ENCODE measurements at regions not wholly inside any gene's neighbourhood (a gene's known extent, or its start where the extent isn't known, plus 50 kb on each side); places are given as distances from the start of the nearest gene placed in this dataset.
"Not testable (repeated sequence)": the region's sequence is repeated elsewhere in the genome, so short reads cannot be mapped to it uniquely, and the experiment has no call there.

- not testable (repeated sequence) for DNase-seq
Observed at GRCh38 chr2:242010252-242011166, 141.0 kb downstream of the RTP5 start.

- DNase-seq: no peak
Observed at GRCh38 chr2:242011167-242011513, 141.6 kb downstream of the RTP5 start.

DNA sequence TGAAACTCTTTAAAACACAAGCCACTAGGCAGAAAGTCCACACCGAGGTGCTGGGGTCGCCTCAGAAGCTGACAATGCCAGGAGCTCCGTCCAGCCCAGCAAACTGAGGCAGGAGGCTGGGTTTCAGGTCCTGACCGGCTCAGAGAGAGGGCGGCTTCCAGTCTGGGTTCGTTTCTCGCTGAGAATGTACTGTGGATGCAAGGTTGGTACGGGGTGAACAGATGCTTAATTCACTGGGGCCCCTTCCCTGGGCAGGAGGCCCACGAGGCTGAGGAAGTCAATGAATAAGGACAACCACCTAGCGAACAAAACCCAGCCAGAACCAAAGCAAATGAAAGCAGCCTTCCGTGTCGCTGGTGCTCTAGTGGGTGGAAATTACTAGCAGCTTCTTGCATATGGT, 142.0 kb downstream of the RTP5 start:
- no peak for DNase-seq

DNA sequence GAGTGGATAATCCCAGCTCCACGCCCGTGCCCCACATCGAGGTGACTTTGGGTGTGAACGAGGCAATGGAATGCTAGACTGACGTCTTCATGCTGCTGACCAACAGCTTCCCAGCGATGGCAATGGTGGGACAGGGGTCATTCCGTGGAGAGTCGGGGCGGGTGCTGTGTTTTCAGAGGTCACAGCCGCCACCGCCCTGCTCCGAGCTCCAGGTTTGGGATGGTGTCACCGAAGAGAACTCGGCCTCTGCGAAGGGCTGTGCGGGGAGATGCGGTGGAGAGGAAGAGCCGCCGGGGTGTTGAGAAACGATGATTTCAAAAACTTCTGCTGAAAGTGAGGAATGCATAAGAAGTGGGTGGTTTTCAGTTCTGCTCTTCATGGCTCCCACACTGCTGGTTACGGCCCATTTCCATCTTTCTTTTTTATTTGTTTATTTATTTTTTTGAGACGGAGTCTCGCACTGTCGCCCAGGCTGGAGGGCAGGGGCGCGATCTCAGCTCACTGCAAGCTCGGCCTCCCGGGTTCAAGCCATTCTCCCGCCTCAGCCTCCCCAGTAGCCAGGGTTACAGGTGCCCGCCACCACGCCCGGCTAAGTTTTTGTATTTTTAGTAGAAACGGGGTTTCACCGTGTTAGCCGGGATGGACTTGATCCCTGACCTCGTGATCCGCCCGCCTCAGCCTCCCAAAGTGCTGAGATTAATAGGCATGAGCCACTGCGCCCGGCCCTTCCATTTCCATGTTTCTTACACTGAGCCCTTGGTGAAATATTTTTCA, 142.6 kb downstream of the RTP5 start:
- DNase-seq: no peak

DNA sequence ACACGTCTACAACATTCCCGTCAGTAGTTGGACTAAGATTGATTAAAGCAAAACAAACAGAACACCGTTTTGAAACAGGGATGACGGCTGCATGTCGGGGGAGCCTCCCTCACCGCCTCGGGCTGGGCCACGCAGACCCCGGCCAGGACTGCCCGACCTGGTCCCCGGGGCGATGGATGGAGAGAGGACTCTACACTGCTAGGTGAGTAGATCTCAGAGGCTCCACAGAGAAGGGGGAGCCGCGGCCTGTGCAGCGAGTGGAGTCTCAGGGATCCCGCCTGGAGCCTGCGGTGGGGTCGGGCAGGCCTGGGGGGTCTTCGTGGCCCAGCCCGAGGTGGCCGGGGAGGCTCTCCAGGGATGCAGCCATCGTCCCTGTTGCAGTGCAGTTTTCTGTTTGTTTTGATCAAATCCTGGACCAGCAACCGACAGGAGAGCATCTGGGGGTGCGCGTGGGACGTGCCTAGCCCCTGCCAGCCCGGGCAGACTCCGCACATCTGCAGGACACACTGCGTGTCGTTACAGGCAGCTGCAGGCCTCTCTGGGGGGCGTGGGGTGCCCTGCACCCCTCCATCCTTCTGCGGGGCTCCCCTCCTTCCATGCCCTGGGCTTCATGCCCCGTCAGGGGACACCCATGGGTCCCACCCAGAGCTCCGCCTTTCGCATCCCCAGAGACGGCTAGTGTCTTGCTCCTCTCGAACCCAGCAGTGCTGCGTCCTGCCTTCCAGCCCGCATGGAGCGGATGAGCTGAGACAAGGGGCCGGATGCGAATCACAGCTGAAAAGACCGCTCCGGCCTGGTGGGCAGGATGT, 143.6 kb downstream of the RTP5 start:
- no peak for DNase-seq

DNA sequence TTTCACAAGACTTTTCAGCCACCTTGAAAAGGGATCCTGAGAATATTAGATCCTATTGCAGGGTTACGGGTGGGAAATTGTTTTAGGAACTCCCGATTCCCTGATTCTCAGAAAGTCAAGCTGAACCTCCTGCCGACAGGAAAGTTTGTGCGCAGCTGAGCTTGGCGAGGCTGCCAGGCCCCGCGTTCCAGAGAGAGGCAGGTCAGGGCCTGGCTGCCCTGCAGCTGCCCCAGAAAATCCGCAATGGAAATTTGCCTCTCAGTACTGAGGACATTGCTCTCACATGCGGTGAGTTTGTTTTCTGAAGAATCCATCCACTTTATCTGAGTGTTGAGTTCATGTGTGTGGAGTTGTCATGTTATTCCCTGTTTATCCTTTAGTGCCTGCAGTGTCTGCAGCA, 144.2 kb downstream of the RTP5 start:
- DNase-seq: no peak

- DNase-seq: no peak
Observed at GRCh38 chr2:242015108-242016065, 145.9 kb downstream of the RTP5 start.

GRCh38 chr2:242017086-242017485, 147.6 kb downstream of the RTP5 start:
- no peak for DNase-seq

GRCh38 chr2:242018416-242018815, 148.9 kb downstream of the RTP5 start:
- not testable (repeated sequence) for DNase-seq

DNA sequence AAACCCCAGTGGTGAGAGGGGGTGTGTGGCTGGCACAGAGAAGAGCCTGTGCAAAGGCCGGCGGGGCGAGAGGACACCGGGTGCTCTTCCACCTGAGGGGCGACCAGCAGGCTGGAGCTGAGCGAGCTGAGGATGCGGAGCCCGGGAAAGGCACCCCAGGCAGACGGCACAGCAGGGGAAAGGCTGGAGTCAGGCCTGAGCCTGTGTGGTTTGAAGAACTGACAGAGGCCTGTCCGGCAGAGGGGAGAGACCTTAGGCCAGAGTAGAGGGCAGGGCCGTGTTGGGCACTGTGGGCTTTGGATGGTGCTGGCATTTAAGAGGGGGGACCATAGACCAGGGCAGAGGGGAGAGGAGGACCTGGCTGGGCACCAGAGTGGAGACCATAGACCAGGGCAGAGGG, 149.8 kb downstream of the RTP5 start:
- no peak for DNase-seq

DNA sequence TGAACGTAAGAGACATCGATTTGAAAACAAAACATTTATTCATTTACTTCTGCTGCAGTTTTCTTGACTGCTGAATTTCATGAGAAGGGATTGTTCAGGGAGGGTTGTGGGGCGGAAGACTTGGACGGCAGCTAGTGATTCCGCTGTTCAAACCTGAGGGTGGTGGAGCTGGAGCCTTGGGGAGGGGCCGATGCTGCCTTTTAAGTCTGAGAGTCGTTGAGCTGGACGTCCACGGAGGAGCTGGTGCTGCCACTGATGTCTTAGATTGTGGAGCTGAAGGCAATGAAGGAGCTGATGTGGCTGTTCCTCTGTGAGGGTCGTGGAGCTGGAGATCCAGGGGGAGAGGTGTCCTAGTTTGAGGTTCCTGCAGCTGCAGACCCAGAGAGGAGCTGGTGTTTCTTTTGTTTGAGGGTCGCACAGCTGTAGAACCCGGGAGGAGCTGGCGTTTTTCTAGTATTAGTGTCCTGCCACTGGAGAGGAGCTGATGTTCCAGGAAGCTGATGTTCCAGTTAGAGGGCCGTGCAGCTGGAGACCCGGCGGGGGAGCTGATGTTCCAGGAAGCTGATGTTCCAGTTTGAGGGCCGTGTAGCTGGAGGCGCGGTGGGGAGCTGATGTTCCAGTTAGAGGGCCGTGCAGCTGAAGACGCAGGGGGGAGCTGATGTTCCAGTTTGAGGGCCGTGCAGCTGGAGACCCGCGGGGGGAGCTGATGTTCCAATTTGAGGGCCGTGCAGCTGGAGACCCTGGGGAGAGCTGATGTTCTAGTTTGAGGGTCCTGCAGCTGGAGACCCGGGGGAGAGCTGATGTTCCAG, 150.9 kb downstream of the RTP5 start:
- no peak for DNase-seq

DNA sequence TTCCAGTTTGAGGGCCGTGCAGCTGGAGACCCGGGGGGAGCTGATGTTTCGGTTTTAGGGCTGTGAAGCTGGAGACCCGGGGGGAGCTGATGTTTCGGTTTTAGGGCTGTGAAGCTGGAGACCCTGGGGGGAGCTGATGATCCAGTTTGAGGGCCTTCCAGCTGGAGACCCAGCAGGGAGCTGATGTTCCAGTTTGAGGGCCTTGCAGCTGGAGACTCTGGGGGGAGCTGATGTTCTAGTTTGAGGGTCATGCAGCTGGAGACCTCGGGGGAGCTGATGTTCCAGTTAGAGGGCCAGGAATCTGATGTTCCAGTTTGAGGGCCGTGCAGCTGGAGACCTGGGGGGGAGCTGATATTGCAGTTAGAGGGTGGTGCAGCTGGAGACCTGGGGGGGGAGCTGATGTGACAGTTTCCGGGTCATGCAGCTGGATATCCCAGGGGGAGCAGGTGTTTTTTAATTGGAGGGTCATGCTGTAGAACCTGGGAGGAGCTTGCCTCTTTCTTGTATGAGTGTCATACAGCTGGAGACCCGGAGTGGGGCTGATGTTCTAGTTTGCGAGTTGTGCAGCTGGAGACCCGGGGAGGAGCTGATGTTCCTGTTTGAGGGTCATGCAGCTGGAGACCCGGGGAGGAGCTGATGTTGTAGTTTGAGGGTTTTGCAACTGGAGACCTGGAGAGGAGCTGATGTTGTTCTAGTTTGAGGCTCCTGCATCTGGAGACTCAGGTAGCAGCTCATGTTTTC, 153.2 kb downstream of the RTP5 start:
- no peak for DNase-seq

DNA sequence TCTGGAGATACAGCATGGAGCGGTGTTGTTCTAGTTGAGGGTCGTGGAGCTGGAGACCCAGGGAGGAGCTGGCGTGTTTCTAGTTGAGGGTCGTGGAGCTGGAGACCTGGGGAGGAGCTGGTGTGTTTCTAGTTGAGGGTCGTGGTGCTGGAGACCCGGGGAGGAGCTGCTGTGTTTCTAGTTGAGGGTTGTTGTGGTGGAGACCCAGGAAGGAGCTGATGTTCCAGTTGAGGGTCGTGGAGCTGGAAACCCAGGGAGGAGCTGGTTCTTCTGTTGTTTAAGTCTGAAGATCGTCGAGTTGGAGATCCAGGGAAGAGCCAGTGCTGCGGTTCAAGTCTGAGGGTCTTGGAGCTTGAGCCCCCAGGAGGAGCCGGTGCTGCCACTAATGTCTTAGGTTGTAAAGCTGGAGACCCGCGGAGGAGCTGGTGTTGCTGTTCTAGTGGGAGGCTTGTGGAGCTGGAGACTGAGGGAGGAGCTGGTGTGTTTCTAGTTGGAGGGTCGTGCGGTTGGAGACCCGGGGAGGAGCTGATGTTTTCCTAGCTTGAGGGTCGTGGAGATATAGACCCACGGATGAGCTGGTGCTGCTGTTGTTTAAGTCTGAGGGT, 155.3 kb downstream of the RTP5 start:
- no peak for DNase-seq

- DNase-seq: no peak
Observed at GRCh38 chr2:242027676-242028450, 158.3 kb downstream of the RTP5 start.

- no peak for DNase-seq
Observed at GRCh38 chr2:242029422-242030225, 160.1 kb downstream of the RTP5 start.

- DNase-seq: no peak
Observed at GRCh38 chr2:242030226-242030575, 160.7 kb downstream of the RTP5 start.

DNA sequence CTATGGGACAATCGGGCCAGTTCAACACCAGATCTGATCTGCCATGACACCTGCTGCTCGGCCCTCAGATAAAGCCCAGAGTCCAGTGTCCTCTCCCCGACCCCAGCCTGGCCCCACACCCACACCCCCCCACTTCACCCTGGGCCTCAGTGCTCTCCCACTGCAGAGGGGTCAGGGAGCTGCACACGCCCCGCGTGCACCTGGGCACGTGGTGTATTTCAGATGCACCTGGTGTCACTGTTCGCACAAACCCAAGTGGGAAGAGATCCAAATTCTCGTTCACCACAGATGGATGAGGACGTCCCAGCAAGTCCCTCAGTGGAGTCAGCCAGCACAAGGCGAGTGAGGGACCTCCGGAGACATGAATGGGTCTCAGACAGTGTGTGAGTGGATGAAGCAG, 161.3 kb downstream of the RTP5 start:
- DNase-seq: no peak

- no peak for DNase-seq
Observed at GRCh38 chr2:242031481-242032019, 162.0 kb downstream of the RTP5 start.

Data from NCI-H2081 treated with DMSO at 0.1 percent for 48 hours (cell line).